Glutamatergic neuron (in vitro differentiated cells): ENCODE measurements at regions not wholly inside any gene's neighbourhood (a gene's known extent, or its start where the extent isn't known, plus 50 kb on each side); places are given as distances from the start of the nearest gene placed in this dataset.

Experiments
- DNase-seq: peaks from one replicate; pipeline ENCODE4 v3.0.0; 2022
- H3K27ac Mint-ChIP-seq: one replicate; pipeline ENCODE4 v1.8.0; 2020; ENCODE audit warnings: mild to moderate bottlenecking, mixed read lengths, inconsistent platforms; ENCODE audit not compliant: unreplicated experiment
- H3K27me3 Mint-ChIP-seq: one replicate; pipeline ENCODE4 v1.8.0; 2020; ENCODE audit warnings: mild to moderate bottlenecking, moderate library complexity, mixed read lengths, inconsistent platforms; ENCODE audit not compliant: unreplicated experiment
- H3K36me3 Mint-ChIP-seq: one replicate; pipeline ENCODE4 v1.8.0; 2020; ENCODE audit warnings: mild to moderate bottlenecking, mixed read lengths, inconsistent platforms; ENCODE audit not compliant: unreplicated experiment
- H3K4me1 Mint-ChIP-seq: one replicate; pipeline ENCODE4 v1.8.0; 2020; ENCODE audit warnings: mild to moderate bottlenecking, low read depth, mixed read lengths, inconsistent platforms; ENCODE audit not compliant: unreplicated experiment
- H3K4me3 Mint-ChIP-seq: one replicate; pipeline ENCODE4 v1.8.0; 2020; ENCODE audit warnings: mild to moderate bottlenecking, mixed read lengths, inconsistent platforms; ENCODE audit not compliant: unreplicated experiment
- H3K9me3 Mint-ChIP-seq: one replicate; pipeline ENCODE4 v1.8.0; 2020; ENCODE audit warnings: mild to moderate bottlenecking, moderate library complexity, mixed read lengths, inconsistent platforms; ENCODE audit not compliant: unreplicated experiment
- TF ChIP-seq, protein P1 (sequence below): fragments of 200-600 bp; sonication (generic); IDR thresholded peaks from one replicate; pipeline ENCODE4 v1.5.0; 2021; ENCODE audit not compliant: partially characterized antibody, unreplicated experiment

DNA sequence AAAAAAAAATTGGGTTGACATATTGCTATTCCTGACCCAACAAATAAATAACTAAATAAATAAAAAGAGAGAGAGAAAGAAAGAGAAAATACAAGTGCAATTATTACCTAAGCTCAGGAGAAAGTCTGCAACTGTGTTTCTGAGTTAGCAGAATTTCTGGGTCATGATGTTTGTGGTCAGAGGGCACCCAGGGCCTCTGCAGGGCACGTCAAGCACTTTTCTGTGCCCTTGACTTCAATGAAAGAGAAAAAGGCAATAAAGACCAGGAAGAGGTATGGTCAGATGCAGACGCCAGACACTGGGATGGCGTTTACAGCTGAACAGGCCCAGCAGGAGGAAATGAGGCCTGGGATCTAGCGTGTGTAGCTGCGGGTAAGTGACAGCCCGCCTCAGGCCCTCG, 160.9 kb upstream of the GDF10 start:
- H3K4me3 Mint-ChIP-seq, result no peak overlapping the region
- H3K4me1 Mint-ChIP-seq, result no peaks in the 10 kb centered on the region
- peaks cover 6% of the 10 kb centered on the region for H3K27me3 Mint-ChIP-seq
- TF ChIP-seq, protein P1, sequence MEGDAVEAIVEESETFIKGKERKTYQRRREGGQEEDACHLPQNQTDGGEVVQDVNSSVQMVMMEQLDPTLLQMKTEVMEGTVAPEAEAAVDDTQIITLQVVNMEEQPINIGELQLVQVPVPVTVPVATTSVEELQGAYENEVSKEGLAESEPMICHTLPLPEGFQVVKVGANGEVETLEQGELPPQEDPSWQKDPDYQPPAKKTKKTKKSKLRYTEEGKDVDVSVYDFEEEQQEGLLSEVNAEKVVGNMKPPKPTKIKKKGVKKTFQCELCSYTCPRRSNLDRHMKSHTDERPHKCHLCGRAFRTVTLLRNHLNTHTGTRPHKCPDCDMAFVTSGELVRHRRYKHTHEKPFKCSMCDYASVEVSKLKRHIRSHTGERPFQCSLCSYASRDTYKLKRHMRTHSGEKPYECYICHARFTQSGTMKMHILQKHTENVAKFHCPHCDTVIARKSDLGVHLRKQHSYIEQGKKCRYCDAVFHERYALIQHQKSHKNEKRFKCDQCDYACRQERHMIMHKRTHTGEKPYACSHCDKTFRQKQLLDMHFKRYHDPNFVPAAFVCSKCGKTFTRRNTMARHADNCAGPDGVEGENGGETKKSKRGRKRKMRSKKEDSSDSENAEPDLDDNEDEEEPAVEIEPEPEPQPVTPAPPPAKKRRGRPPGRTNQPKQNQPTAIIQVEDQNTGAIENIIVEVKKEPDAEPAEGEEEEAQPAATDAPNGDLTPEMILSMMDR, result no peak
- no peak overlapping the region for H3K27ac Mint-ChIP-seq
- DNase-seq, result no peak
- peaks cover under 1% of the 10 kb centered on the region for H3K36me3 Mint-ChIP-seq
- peaks cover 3% of the 10 kb centered on the region for H3K9me3 Mint-ChIP-seq

DNA sequence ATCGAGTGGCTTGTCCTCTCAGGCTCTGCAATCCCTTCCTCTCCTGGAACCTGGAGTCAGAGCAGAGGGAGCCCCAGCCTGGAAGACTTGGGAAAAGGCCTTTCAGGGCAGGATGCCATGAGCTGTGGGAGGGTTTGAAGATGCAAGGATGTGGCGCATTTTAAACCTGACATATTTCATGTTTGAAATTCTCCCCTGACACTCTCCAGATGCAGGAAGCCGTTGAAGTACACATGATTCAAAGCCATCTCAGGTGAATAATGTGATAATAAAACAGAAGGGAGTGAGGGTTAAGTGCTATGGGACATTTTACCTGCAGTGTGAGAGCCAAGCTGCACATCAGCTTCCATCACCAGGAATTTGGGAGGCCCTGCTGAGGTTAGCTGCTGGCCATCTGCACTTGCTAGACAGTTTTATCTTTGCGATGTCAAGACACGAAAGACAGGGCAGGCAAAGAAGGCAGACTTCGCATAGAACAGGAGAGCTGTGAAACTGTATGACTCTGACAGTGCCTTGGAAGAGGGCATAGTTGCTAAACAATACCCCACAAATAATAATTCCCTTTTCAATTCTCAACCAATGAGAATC, 159.1 kb upstream of the GDF10 start:
- TF ChIP-seq, protein P1, result no peak
- Mint-ChIP-seq H3K4me3 (no peak overlapping the region), H3K4me1 (no peaks in the 10 kb centered on the region), H3K27ac (no peak overlapping the region), H3K36me3 (peaks cover 4% of the 10 kb centered on the region), H3K27me3 (peaks cover 9% of the 10 kb centered on the region), H3K9me3 (peaks cover 3% of the 10 kb centered on the region)
- DNase-seq, result no peak

DNA sequence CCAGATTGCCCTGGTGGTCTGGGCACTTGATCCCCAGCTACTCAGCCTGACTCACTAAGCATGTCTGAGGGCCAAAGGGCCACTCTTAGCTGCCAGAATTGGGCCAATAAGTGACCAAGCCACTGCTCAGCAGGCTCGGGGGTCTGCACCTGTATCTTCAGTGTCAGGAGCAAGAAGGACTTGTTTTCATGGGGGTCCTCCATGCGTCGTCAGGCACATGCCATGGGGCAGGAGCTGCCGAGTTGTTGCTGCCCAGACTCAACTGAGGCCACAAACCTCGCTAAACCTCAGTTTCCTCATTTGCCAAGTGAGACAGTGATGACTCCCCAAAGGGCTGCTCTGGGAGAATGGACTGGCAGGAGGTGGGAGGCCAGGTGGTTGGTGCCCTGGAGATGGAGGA, 158.6 kb upstream of the GDF10 start:
- no peak for DNase-seq
- Mint-ChIP-seq H3K4me3 (no peak overlapping the region), H3K27me3 (peaks cover 9% of the 10 kb centered on the region), H3K36me3 (peaks cover 4% of the 10 kb centered on the region), H3K27ac (no peak overlapping the region), H3K4me1 (no peaks in the 10 kb centered on the region), H3K9me3 (peaks cover 3% of the 10 kb centered on the region)
- TF ChIP-seq, protein P1, result no peak

DNA sequence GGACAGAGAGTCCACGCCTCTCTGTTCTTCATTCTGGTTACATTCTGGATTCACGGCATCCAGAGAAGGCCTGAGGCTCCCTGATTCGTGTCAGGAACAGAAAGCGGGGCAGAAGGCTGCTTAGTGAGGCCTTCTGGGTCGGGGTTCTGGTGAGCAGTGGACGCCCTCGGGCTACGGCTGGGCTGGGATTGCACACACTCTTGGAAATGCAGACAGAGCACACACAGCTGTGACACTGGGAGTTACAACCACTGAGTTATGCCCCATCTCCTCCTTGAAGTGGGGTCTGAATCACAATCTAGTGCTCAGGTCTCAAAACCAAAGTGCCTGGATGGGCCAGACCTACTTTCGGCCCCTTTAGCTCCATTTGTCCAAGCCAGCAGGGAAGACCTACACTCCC, 156.9 kb upstream of the GDF10 start:
- Mint-ChIP-seq H3K9me3 (peaks cover 1% of the 10 kb centered on the region), H3K36me3 (peaks cover 4% of the 10 kb centered on the region), H3K4me3 (no peak overlapping the region), H3K27me3 (peaks cover 6% of the 10 kb centered on the region), H3K4me1 (no peaks in the 10 kb centered on the region), H3K27ac (no peak overlapping the region)
- TF ChIP-seq, protein P1, result no peak
- no peak for DNase-seq

DNA sequence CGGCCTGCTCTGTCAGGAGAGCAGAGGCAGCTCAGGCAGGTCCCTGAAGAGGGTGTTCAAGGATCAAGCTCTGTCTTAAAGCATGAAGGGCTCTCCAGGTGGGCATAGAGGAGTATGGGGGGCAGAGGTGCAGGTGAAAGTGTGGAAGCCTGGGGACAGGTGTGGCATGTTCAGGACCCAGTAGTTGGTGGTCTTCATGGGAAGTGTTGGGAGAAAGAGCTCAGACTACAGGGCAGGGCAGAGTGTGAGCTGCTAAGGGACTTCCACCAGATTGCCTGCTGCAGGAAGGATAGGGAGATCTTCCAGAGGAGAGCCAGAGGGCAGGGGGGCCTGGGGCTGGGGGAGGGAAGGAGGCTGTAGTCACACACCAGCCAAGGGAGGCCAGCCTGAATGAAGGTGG, 156.5 kb upstream of the GDF10 start:
- Mint-ChIP-seq H3K4me3 (no peak overlapping the region), H3K9me3 (peaks cover 1% of the 10 kb centered on the region), H3K27me3 (peaks cover 6% of the 10 kb centered on the region), H3K4me1 (no peaks in the 10 kb centered on the region), H3K36me3 (peaks cover 4% of the 10 kb centered on the region), H3K27ac (no peak overlapping the region)
- TF ChIP-seq, protein P1, result no peak
- no peak for DNase-seq
